ENCODE measurements at regions not wholly inside any gene's neighbourhood (a gene's known extent, or its start where the extent isn't known, plus 50 kb on each side); places are given as distances from the start of the nearest gene placed in this dataset.

DNA sequence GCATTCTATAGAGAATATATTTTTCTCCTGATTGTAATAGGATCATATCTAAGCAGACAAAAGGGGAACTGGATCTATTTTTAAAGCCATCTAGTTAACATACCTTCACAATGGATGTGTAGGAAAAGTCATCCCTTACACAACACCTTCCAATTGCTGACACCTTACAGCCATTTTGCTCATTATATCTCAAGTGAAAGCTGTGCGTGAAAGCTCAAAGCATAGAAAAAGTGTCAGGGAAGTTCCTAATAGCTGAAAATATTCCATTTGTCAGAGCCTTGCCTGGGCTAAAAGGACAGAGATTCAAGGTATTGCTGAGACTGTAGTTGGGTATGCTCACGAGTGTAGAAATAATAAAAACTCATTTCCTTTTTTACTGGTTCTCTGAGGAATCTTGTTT is 340.6 kb upstream of the KLHL1 start:
- TF ChIP-seq CTCF (IDR thresholded peaks at IDR 0.05) (no peak), POLR2A (IDR thresholded peaks at IDR 0.05) (no peak)
- no peaks in the 10 kb centered on the region for H3K4me1 ChIP-seq
- no peak overlapping the region for H3K27ac ChIP-seq
- no peaks in the 10 kb centered on the region for H3K9me3 ChIP-seq
- H3K36me3 ChIP-seq (replicated peaks in 1 of 2; ENCODE audit: insufficient read depth in 1 of 2, low read depth in 2 of 2): no peaks in the 10 kb centered on the region
- ATAC-seq (no peak), DNase-seq (no peak)
- intact Hi-C loops (cut with DNase I): no loop called here
- no peak overlapping the region for H3K4me3 ChIP-seq
- WGBS, 2 donors: 80 to 84% methylated on average over 2 of the region's 2 CpGs
- no peaks in the 10 kb centered on the region for H3K27me3 ChIP-seq

DNA sequence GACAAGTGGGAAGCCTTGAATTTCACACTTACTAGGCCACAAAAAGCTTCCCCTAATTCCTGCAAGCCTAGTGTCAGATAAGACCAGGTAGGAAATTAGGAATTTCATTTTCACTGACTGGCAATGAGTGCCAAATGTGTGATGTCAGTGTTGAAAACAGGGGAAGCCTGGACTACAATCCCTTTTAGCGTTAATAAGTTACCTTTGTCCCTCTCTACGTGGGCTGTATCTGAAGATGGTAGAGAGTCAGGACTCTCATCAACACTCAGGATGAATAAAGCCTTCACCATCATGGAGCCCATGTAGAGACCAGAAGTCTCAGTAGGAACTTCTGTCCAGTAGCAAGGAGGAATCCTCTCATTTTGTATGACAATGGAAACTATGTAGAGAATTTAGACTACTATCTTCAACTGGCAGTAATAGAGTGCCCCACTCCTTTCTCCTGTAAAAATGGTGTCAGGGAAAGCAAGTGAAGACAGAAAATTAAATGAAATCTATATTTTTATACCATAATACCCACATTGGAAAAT is 324.1 kb upstream of the KLHL1 start:
- TF ChIP-seq CTCF (IDR thresholded peaks at IDR 0.05): no peak
- Histone ChIP-seq H3K4me1 (no peaks in the 10 kb centered on the region), H3K9me3 (no peaks in the 10 kb centered on the region), H3K27ac (no peak overlapping the region), H3K4me3 (no peak overlapping the region), H3K36me3 (replicated peaks in 1 of 2; ENCODE audit: insufficient read depth in 1 of 2, low read depth in 2 of 2) (no peaks in the 10 kb centered on the region), H3K27me3 (no peaks in the 10 kb centered on the region)
- no peak for DNase-seq
- intact Hi-C loops (cut with DNase I): no loop called here
- 70 to 77% methylated on average over 2 of the region's 2 CpGs for WGBS, 2 donors
- ATAC-seq: no peak

DNA sequence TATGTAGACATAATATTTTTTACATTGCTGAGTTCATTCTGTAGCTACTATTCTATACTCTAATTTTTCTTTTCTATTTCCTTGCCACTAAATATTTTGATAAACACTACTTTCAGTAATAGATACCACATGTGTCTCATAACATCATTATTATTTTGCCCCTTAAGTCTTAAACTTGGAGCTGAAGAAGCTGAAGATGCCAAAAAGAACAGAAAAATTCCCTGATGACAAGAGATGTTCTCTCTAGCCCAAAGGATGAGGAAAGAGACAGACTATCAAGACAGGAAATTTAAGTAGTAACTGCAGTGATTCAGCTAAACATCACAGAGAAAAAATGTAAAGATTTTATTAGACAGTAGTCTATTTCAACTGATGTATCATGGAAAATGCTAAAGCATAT is 322.0 kb upstream of the KLHL1 start:
- Histone ChIP-seq H3K9me3 (no peaks in the 10 kb centered on the region), H3K4me1 (no peaks in the 10 kb centered on the region), H3K27ac (no peak overlapping the region), H3K4me3 (no peak overlapping the region), H3K27me3 (no peaks in the 10 kb centered on the region), H3K36me3 (replicated peaks in 1 of 2; ENCODE audit: insufficient read depth in 1 of 2, low read depth in 2 of 2) (no peaks in the 10 kb centered on the region)
- no peak for DNase-seq
- TF ChIP-seq CTCF (IDR thresholded peaks at IDR 0.05) (no peak), POLR2A (IDR thresholded peaks at IDR 0.05) (no peak)
- ATAC-seq: no peak
- intact Hi-C loops (cut with DNase I): no loop called here

DNA sequence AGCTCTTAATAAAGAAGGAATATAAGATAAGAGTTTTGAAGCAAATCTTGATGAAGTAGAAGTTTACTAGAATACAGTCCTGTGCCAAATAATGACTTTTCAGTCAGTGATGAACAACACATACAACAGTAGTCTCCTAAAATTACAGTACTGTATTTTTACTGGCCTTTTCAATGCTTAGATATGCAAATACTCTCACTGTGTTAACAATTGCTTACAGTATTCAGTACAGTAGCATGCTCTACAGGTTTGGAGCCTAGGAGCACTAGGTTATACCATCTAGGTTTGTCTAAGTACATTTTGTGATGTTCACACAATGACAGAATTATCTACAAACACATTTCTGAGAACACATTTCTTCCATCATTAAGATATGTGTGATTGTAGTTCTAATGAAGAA is 316.7 kb upstream of the KLHL1 start:
- Histone ChIP-seq H3K27ac (peak overlapping the region in 1 of 4 donors; percentile 41), H3K4me1 (no peaks in the 10 kb centered on the region), H3K27me3 (no peaks in the 10 kb centered on the region), H3K36me3 (replicated peaks in 1 of 2; ENCODE audit: insufficient read depth in 1 of 2, low read depth in 2 of 2) (no peaks in the 10 kb centered on the region), H3K9me3 (no peaks in the 10 kb centered on the region), H3K4me3 (no peak overlapping the region)
- peak; percentile 18 for ATAC-seq
- intact Hi-C loops (cut with DNase I): no loop called here
- DNase-seq: no peak
- TF ChIP-seq CTCF (IDR thresholded peaks at IDR 0.05) (no peak), POLR2A (IDR thresholded peaks at IDR 0.05) (no peak)

DNA sequence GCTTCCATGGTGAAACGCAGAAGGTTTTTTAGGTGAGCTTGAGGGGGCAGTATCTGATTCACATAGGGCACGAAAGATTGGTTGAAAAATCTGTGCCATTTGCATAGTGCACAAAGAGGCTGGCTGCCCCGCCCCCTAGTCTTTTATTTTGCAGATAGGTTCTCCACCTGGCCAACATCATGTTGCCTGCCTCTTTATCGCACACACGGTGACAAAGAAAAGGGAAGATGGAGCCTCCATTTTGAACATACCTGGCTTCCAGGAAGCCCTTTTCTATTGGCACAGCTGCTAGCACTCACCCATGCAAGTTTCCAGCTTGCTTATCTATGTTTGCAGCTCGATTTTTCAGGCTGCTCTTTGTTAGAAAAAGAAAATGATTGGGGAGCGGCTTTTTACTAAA is 316.2 kb upstream of the KLHL1 start:
- Histone ChIP-seq H3K27ac (peak overlapping the region in 1 of 4 donors; percentile 41), H3K4me3 (no peak overlapping the region), H3K9me3 (no peaks in the 10 kb centered on the region), H3K36me3 (replicated peaks in 1 of 2; ENCODE audit: insufficient read depth in 1 of 2, low read depth in 2 of 2) (no peaks in the 10 kb centered on the region), H3K4me1 (no peaks in the 10 kb centered on the region), H3K27me3 (no peaks in the 10 kb centered on the region)
- intact Hi-C loops (cut with DNase I): no loop called here
- no peak for TF ChIP-seq POLR2A (IDR thresholded peaks at IDR 0.05)
- TF ChIP-seq CTCF (IDR thresholded peaks at IDR 0.05): no peak
- peak; percentile 15 to 52 (median 36) for DNase-seq
- peak; percentile 56 for ATAC-seq
- 34 to 43% methylated on average over 7 of the region's 7 CpGs for WGBS, 2 donors
